Peyer's patch (tissue), 4 donors: ENCODE measurements at regions not wholly inside any gene's neighbourhood (a gene's known extent, or its start where the extent isn't known, plus 50 kb on each side); places are given as distances from the start of the nearest gene placed in this dataset.

ENCODE experiments used
- DNase-seq, 3 donors: peaks; one replicate each; pipeline ENCODE4 v3.0.0-alpha.2; 2017 to 2019
- H3K27ac ChIP-seq, 4 donors: fragments of 200-600 bp; sonication (generic); one replicate each; pipeline ENCODE4 v1.5.1; 2016 to 2019
- H3K27me3 ChIP-seq, 2 donors: fragments of 200-600 bp; sonication (generic); one replicate each; pipeline ENCODE4 v1.5.1; 2019
- H3K36me3 ChIP-seq, 3 donors: fragments of 200-600 bp; sonication (generic); one replicate each; pipeline ENCODE4 v1.5.1; 2016 to 2019
- H3K4me1 ChIP-seq, 4 donors: fragments of 200-600 bp; sonication (generic); one replicate each; pipeline ENCODE4 v1.5.1; 2016 to 2019
- H3K4me3 ChIP-seq, 4 donors: fragments of 200-600 bp; sonication (generic); 1 replicate in 3 of 4; 2 replicates in 1 of 4; pipeline ENCODE4 v1.5.1; 2016 to 2019; ENCODE audit warnings: mild to moderate bottlenecking in 1 of 4
- H3K9me3 ChIP-seq, 4 donors: fragments of 200-600 bp; sonication (generic); one replicate each; pipeline ENCODE4 v1.5.1; 2016 to 2019; ENCODE audit warnings: mild to moderate bottlenecking in 1 of 4
- POLR2A ChIP-seq, 2 donors: fragments of 450-650 bp; IDR thresholded peaks; one replicate each; pipeline ENCODE4 v1.5.1; 2017; ENCODE audit warnings: antibody characterized with exemption in 2 of 2, mild to moderate bottlenecking in 2 of 2, moderate library complexity in 2 of 2
- TF ChIP-seq, protein P1 (sequence below), 6 experiments: fragments of 450-650 bp in 4 of 6; fragments of 200-600 bp in 2 of 6; sonication (generic) in 1 of 6; IDR thresholded peaks; one replicate each; pipeline ENCODE4 v1.5.1; 2017 to 2019; ENCODE audit warnings: antibody characterized with exemption in 6 of 6, mild to moderate bottlenecking in 3 of 6, moderate library complexity in 1 of 6

DNA sequence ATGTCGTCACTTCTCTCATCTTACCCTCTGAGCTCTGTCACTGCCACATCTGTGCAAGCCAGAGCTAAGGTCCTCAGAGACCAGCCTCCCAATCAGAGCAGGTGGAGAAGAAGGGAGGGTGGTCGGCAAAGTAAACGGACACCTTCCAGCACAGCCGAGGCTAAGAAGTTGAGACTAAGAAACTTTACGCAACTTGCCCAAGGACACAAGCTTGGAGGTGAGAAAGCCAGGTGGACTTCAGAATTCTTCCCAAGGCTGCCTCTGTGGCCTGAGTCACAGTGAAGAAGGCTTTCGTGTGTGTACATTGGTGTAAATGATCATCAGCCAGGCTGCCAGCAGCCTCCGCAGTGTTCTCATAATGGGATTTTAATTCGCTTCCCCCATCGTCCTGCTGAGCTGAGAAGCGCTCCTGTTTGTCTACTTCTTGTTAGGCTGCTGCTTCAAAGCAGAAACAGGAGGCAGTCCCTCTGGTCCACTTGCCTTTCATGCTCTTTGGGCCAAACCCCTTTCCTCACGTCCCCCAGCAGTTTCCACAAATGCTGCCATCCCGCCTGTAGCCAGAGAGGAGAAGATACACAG lies 125.0 kb upstream of the RPL38 start:
- no peak overlapping the region for H3K4me3 ChIP-seq
- H3K27ac ChIP-seq, result no peak overlapping the region
- TF ChIP-seq POLR2A (IDR thresholded peaks at IDR 0.05), result no peak
- TF ChIP-seq, protein P1, sequence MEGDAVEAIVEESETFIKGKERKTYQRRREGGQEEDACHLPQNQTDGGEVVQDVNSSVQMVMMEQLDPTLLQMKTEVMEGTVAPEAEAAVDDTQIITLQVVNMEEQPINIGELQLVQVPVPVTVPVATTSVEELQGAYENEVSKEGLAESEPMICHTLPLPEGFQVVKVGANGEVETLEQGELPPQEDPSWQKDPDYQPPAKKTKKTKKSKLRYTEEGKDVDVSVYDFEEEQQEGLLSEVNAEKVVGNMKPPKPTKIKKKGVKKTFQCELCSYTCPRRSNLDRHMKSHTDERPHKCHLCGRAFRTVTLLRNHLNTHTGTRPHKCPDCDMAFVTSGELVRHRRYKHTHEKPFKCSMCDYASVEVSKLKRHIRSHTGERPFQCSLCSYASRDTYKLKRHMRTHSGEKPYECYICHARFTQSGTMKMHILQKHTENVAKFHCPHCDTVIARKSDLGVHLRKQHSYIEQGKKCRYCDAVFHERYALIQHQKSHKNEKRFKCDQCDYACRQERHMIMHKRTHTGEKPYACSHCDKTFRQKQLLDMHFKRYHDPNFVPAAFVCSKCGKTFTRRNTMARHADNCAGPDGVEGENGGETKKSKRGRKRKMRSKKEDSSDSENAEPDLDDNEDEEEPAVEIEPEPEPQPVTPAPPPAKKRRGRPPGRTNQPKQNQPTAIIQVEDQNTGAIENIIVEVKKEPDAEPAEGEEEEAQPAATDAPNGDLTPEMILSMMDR (IDR thresholded peaks at IDR 0.05), result no peak
- no peak for DNase-seq
- no peaks in the 10 kb centered on the region for H3K9me3 ChIP-seq
- H3K4me1 ChIP-seq, result no peaks in the 10 kb centered on the region
- H3K27me3 ChIP-seq, result no peaks in the 10 kb centered on the region
- H3K36me3 ChIP-seq, result no peaks in the 10 kb centered on the region

DNA sequence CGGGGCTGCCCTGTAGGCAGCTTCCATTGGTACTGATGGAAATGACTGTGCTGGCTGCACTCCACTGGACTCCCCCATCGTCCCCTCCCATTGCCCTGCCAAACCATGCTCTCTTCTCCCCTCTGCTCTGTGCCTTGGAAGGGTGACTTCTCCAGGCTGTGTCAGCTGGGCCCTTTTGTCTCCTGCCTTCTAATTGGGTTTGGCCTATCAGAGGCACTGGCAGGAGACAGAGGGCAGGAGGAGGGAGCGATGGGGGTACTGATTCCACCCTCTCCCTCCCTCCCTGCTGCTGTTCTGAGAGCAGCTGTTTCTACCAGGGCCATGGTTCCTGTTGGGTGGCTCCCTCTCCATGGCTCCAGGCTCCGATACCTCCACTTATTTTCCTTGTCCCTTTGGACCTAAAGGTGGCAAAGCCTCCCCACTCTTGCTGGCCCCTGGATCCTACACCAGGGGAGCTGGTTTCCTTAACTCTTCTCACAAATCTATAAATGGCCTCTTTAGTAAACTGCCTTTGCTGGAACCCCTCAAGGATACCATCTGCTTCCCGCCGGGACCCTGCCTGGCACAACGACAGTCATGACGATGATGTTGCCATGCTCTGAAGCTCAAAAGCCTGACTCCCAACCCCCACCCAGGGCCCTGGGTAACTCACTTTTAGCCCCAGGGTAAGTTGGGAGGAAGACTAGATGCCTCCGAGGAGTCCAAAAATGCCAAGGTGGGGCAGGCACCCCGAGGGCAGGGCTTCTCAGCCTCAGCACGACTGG lies 123.8 kb upstream of the RPL38 start:
- Histone ChIP-seq H3K4me1 (no peaks in the 10 kb centered on the region), H3K36me3 (no peaks in the 10 kb centered on the region), H3K4me3 (no peak overlapping the region), H3K27ac (no peak overlapping the region), H3K9me3 (no peaks in the 10 kb centered on the region), H3K27me3 (no peaks in the 10 kb centered on the region)
- no peak for DNase-seq
- TF ChIP-seq POLR2A (IDR thresholded peaks at IDR 0.05), result no peak
- TF ChIP-seq, protein P1 (IDR thresholded peaks at IDR 0.05), result no peak

DNA sequence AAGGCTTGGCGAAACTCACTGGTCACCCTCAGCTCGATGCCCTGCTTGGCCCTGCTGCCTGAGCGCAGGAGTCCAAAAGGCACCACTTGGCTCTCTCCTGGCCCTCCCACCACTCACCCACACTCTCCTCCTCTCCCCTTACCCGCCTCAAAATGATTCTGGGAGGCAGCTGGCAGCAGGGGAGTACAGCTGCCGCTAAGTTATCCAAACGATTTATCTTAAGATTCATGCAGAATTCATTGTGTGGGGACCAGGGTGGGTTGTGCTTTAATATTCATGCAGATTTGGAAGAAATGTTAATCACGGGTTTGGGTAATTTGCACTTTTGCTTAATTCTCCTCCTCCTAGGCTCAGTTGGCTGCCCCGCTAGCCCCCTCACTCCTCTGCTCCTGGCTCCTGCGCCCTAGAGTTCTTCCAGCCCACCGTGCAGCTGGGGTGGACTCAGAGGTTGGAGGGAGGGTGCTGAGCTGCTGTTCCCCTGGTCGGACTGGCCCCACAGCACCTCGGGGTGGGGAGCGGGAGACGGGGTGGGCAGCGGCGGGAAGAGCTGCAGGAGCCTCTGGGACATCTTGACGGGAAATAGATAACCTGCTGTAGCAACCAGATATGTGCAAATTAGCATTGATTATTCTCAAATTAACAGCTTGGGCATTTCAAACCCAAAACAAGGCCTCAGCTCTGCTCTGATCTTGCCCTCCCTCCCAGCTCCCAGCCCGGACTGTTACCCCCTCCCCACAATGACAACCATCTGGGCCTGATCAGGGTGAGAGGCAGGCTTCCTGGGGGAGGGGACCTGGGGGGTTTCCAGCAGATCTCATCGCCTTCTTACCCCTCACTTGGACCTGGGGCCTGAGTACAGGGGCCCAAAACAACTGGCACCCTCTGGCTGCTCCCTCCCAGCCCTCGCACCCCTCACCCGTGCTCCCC lies 122.6 kb upstream of the RPL38 start:
- Histone ChIP-seq H3K27ac (no peak overlapping the region), H3K4me3 (no peak overlapping the region), H3K36me3 (no peaks in the 10 kb centered on the region), H3K9me3 (peaks cover 0 to 3% (median 0%) of the 10 kb centered on the region in 4 donors), H3K27me3 (no peaks in the 10 kb centered on the region), H3K4me1 (no peaks in the 10 kb centered on the region)
- DNase-seq, result peak in 1 of 3 donors; percentile 37
- TF ChIP-seq POLR2A (IDR thresholded peaks at IDR 0.05), result no peak
- TF ChIP-seq, protein P1 (IDR thresholded peaks at IDR 0.05), result no peak

DNA sequence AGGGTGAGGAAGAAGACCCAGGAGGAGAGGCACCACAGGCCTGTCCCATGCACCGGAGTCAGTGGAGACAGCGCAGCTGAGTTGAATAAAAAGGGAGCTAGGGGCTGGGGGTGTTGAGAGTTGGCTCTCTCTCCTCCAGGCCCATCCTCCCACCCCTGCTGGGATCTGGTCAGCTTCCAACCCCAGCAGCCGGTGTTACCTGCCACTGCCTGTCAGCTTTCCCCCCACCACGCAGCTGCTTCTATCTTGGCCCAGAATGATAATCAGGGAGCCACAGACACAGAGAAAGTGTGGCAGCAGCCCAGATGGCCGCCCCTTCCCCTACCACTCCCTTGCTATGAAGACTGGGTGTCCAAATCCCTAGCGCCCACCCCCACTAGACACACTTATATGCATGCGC lies 120.6 kb upstream of the RPL38 start:
- peak in 1 of 3 donors; percentile 15 for DNase-seq
- Histone ChIP-seq H3K4me3 (no peak overlapping the region), H3K4me1 (no peaks in the 10 kb centered on the region), H3K27ac (no peak overlapping the region), H3K36me3 (no peaks in the 10 kb centered on the region), H3K27me3 (no peaks in the 10 kb centered on the region), H3K9me3 (peaks cover 0 to 3% (median 0%) of the 10 kb centered on the region in 4 donors)
- TF ChIP-seq, protein P1 (IDR thresholded peaks at IDR 0.05), result no peak
- no peak for TF ChIP-seq POLR2A (IDR thresholded peaks at IDR 0.05)

DNA sequence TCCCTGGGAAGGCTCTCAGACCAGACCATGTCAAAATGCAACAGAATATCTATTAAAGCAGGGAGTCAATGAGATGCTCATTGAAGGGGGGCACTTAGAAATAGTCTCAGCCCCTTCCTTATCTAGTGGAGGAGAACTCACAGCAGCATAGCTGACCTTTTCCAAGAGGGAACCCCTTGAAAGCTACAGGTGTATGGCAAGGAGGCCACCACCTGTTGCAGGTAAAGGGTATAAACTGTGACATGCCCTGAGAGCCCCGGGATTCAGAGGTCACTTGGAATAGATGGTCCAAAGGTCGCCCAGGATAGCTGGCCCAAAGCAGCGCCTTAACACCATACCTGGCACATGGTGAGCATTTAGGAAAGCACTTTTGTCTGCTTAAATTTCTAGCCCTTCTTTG lies 120.2 kb upstream of the RPL38 start:
- Histone ChIP-seq H3K9me3 (peaks cover 0 to 3% (median 0%) of the 10 kb centered on the region in 4 donors), H3K4me3 (no peak overlapping the region), H3K27ac (no peak overlapping the region), H3K27me3 (no peaks in the 10 kb centered on the region), H3K4me1 (no peaks in the 10 kb centered on the region), H3K36me3 (no peaks in the 10 kb centered on the region)
- no peak for DNase-seq
- TF ChIP-seq, protein P1 (IDR thresholded peaks at IDR 0.05), result no peak
- no peak for TF ChIP-seq POLR2A (IDR thresholded peaks at IDR 0.05)
